HG03025 (cell line): ENCODE measurements at regions not wholly inside any gene's neighbourhood (a gene's known extent, or its start where the extent isn't known, plus 50 kb on each side); places are given as distances from the start of the nearest gene placed in this dataset.

Source experiments
- ATAC-seq: cut with Tn5 transposase; IDR thresholded peaks from one replicate; pipeline ENCODE4 v1.9.1; 2021; ENCODE audit warnings: mild to moderate bottlenecking, moderate library complexity; ENCODE audit not compliant: unreplicated experiment, low FRiP score

DNA sequence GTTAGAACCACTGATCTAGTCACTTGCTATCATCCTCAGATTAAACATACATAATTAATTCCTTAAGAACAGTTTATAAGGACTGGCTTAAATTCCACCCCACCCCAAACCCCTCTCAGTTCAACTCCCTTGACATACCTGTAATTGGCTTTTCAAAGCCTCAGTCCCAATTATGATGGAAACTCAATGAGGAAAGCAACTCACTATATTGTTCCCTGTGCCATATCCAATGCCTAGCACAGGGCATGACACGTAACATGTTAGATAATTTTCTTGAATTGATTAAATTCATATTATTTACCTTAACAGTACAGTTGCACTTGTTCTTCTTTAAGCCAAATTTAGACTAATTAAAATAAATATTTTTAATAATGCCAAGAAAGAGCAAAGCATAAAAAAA is 465.1 kb upstream of the CHAC2 start:
- no peak for ATAC-seq

DNA sequence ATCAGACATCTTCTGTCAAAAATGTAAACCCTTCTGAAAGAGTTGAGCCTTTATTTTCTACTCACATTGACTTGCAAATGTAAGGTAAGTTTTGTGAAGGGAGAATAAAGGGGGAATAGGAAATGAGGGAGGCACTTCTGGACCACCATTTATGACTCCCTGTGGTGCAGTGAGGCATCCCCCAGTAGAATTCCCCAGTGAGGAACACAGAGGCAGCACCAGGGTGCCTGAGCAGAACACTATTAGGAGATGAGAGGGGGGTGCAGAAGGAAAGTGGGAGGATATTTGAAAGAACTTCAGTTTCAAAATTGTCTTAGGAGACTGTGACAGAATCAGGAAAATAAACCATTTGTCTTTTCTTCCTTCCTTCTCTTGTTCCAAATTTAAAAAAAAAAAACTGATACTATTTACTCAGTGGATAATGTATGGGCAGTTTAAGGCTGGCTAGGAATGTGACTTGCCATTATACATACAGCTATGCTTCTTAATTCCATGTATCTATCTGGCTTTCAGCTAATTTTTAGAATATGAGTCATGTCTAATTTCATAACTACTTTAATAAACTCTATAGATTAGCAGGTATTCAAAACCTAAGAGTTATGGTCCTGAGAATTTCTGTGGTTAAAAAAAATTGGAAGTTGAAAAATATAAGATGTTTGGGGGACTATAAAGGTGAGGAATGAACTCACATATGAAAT is 478.1 kb upstream of the CHAC2 start:
- ATAC-seq, result no peak

DNA sequence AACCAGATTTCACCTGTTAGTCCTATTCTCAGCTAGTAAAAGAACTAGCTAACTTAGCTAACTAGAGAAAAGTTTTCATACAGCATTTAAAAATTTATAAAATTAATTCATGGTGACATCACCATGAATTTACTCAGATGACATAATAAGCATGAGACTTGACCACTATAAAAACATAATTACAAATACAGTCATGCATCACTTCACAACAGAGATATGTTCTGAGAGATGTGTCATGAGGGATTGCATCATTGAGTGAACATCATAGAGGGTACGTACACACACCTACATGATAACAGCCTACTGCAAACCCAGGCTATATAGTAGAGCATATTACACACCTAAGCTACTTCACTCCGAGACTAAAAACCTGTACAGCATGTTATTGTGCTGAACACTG is 481.3 kb upstream of the CHAC2 start:
- ATAC-seq, result no peak

DNA sequence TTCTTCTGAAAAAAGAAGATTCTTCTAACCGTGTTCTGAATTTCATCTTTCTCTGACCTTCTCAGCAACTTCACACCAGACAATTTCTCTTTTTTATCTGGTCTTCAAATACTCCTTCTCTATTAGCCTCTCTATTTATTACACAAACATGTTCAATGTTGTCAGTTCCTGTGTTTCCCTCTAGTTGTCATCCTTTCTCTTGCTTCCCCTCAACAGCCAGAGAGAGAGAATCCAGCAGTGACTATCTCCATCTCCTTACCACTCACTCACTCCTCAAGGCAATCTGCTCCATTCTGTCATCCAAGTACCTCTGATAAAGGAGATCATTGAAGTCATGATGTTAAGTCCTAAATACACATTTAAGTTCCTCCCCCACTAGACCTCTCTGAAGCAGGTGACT is 491.9 kb upstream of the CHAC2 start:
- ATAC-seq, result no peak

DNA sequence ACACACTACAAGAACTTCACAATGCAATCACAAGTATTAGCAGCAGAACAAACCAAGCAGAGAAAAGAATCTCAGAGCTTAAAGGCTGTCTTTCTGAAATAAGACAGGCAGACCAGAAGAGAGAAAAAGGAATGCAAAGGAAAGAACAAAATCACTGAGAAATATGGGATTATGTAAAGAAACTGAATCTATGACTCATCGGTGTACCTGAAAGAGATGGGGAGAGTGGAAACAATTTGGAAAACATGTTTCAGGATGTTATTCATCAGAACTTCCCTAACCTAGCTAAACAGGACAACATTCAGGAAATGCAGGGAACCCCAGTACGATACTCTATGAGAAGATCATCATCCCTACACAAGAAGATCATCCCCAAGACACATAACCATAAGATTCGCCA is 499.0 kb upstream of the CHAC2 start:
- no peak for ATAC-seq

DNA sequence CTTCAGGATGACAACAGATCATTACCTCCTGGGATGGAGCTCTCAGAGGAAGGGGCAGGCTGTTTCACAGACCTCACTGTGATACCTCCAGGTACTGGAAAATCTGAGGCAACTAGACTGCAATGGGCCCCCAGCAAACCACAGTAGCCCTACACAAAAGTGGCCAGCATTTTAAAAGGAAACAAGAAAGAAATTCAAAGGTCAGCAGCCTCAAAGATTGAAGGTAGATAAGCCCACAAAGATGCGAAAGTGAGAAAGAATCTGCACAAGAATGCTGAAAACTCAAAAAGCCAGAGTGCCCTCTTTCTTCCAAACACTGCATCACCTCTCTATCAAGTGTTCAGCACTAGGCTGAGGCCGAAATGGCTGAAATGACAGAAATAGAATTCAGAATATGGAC is 499.5 kb upstream of the CHAC2 start:
- no peak for ATAC-seq

DNA sequence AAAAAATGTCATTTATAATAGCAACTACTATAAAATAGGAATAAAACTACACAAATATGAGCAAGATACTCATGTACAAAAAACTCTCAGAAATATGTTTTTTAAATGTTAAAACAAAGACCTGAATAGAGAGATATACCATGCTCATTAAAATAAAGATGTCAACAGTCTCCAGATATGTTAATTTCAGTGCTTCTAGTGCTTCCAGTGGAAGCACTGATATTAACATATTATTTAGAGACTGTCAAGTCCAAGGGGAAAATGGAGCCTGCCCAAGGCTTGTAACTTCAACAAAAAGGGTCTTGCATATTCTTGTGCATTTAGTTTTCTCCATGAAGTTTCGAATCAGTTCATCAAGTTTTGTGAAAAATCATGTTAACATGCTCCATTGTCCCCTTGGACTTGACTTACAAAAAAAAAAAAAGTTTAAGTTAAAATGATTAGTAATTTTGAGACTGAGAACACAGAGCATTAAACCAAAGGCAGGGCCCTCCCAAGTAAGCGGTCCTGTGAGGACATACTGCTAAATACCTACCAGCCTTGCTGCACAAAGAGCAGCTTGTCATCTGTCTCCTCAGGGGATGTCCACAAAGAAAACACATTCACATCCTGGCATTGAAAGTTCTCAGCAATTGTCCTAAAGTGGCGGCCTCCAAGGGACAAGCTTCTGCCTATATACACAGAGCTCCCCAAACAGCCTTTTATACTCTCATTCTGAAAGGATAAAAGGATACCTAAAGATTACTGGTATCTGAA is 501.9 kb upstream of the CHAC2 start:
- no peak for ATAC-seq

DNA sequence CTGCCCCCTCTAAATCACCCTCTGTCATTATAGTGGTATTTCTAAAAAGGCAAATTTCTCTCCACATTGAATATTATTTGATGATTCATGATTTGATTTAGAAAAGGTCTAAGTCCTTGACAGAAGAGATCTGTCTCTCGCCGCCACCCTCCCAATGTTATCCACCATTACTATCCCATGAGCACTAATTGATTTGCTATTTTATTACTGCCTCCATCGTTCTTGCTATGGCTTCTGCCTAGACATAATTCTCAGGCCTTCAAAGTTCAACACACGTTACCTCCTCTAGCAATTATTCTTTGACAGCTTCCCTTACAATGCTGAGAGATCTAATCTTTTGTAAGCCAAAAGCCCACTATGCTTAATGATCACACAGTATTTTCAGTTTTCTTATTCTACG is 507.0 kb upstream of the CHAC2 start:
- ATAC-seq, result no peak

DNA sequence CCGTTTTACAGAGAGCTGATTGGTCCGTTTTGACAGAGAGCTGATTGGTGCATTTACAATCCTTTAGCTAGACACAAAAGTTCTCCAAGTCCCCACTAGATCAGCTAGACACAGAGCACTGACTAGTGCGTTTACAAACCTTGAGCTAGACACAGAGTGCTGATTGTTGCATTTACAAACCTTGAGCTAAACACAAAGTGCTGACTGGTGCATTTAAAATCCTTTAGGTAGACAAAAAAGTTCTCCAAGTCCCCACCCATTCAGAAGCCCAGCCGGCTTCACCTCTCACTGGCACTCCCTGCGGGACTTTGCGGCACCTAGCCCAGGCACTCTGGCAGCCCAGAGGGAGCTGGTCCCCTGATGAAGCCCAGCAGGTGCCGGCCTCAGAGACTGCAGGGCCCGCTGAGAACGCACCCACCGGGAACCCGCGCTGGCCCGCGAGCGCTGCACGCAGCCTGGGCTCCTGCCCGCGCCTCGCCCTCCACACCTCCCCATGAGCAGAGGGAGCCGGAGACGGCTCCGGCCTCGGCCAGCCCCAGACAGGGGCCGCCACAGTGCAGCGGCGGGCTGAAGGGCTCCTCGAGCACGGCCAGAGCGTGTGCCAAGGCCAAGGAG is 508.1 kb upstream of the CHAC2 start:
- ATAC-seq, result no peak

DNA sequence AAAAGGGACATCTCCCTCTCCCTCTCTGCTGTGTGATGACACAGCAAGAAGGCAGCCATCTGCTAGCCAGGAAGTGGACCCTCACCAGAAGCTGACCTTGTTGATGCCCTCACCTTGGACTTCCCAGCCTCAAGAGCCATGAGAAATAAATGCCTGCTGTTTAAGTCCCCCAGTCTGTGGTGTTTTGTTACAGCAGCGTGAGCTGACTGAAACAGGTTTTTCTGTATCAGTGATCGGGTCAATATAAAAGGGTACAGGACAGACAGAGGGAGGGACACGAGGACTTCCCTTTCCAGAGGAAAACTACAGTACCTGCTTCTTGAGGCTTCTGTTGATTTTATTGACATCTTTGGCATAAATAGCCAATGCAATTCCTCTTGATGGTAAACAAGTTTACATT is 510.3 kb upstream of the CHAC2 start:
- ATAC-seq, result no peak

DNA sequence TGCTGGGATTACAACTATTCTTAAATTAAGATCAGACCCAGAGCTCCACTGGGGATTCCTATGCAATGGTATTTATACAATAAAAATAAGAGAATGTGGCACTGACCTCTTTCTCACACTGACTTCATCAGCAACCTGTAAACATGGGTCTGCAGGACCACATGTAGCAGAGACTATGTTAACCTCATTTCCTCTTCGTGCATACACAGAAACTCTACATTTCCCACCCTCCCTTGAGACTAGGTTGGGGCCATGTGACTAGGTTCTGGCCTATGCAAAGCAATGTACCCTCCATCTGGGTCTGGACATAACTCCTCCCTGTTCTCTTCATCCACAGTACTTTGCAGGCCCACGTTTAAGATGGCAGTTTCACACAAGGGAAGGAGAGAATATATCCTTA is 514.4 kb upstream of the CHAC2 start:
- ATAC-seq, result no peak

DNA sequence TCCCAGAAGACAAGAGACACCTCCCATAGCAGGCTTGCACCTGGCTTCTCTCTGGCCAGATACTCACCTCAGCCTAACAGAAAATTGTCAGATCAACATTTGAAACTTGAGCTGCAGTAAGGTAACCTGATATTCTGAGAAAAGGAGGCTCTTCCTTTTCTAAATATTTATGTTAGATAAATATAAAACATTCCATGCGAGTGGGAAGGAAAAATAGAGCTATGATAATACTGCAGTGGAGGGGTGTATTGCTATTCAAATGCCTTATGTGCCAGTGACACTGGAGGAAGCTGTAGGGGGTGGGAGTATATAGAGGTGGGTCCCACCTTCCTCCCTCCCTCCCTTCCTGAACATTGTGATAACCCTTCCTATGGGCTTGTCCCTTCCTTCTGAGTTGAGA is 515.5 kb upstream of the CHAC2 start:
- no peak for ATAC-seq

DNA sequence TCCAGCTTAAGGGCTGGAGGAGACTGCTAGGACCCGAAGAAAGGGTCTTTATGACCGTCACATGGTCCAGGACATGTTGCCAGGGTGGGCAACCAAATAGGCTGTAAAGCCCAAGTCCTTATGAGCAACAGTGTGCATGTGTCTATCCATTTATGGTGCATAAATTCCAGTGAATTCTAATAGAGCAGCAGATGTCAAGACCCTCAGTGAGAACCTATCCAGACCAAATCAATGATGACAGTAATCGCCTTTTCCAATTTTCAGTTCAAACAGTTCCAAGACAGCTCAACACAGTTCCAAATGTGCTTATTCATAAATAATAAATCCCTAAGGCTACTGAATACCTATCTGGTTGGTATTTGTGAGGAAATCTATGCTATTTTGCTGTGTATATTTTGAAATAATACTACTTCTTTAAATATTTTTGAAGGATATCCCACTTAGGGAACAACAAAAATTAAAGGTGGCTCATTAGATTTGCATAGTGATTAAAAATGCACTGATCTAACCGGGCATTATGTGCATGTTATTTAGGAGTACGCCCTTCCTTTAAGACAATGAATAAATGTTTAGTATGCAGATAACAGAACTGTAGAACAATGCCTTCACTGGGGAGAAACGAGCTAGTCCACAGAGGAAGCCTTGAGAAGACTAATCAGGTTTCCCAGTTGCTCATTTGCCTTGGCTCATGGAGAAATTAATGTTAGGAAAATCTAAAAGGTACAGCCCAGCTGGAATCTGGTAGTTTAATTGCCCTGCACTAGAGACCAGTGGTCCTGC is 519.5 kb upstream of the CHAC2 start:
- no peak for ATAC-seq

DNA sequence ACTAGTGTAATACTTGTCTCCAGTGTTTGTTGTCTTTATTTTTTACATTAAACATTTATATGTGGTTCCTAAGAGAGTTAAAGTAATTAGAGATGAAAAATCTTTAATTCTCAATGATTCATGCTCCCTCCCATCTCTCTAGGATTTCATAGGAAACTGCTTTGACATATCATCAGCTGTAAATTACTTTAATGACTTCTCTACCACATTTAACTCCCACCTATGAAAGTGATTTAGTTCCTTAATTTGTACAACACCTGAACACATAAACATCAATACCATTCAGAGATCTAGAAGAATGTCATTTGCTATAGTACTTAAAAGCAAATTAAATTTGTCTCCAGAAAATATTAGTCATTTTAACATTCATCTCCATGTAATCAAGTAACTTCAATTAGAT is 524.2 kb upstream of the CHAC2 start:
- ATAC-seq, result no peak

DNA sequence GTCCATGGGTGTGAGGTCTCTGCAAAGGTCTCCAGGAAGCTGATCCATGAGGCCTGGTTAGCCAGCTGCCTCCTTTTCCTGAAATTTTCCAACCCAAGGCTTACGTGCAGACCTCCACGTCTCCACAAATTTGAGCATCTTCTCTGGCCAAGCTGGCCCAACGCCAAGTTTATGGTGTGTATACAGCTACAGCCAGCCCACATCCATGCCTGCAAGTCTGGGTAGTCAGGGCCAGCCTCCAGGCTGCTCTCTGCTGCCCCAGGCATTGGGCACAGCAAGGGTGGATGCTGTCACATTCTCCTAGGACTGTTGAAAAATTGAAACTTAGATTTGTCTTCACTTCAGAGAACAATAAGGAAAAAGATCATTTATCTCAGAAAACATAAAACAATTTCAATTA is 525.5 kb upstream of the CHAC2 start:
- ATAC-seq, result no peak

DNA sequence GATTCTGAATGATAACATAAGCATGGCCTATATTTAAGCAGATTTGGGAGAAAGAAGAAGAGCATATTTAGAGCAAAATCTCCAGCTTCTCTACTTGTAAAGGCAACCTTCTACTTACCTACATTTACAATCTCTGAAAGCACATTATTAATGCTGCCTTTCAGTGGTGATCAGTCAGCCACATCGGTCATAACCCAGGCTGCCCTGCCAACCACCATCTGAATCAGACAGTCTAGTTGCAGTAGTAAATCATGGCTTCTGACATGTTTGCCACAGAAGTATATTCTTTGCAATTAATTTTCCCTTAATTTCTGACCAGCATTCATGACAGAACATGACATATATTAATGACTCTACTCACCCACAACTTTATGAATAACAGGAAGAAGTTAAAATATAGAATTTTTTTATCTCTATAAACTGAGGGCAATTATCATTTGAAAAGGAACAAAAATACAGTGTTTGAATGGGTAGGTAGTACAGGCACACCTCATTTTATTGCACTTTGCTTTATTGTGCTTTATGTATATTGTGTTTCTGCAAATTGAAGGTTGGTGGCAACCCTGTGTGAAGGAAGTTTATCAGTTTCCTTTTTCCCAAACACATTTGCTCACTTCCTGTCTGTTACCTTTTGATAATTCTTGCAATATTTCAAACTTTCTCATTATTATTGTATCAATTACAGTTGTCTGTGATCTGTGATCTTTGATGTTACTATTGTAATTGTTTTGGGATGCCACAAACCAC is 531.6 kb upstream of the CHAC2 start:
- ATAC-seq, result no peak

DNA sequence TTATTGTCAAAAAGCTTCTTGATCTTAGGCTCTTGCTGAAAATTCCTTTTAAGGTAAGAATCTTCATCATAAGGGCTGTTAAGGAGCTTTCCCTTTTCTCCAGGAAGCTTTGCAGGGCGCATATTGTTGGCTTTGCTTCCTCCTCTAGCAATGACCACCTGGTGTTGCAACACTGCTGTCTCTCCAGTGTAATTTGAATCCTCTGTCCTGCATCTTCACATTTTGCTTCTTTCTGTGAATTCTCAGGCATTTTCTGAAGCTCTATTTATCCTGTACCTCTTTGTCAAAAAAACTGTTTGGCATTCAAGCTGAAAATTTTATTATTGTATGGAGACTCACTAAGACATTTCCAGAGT is 533.1 kb upstream of the CHAC2 start:
- no peak for ATAC-seq

DNA sequence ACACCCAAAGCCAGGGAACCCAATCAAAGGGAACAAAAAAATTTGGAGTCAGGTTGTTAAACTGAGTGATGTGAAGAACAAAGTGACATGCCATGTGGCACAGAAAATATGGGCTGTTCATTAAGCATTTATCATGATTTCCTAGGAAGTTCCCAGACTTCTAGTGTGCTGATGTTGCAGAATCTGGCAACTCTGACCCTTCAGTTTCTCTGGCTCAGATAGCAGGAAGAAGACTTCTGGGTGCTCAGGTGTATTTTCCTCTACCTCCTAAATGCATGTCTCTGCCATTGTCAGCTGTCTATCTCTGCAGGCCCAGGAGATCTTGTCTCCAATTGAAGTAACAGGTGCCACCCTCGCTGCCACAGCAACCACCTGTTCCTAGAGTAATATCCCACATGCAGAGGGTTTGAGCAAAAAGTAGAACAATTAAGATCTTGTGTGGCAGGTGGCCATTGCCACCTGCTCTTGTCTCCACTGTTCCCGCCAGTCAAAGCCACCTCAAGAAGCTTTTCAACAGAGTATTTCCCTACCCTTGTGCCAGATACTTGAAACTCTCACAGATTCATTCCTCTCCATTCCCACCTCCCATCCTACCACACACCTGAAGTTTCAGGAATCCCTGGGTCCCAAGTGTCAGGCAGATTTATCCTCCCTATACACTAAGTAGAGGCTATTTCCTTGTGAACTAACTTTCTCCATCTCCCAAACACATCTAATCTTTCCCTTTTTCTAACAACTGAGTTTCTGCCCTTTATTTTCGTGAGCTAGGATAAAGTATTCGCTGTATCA is 533.7 kb upstream of the CHAC2 start:
- no peak for ATAC-seq

DNA sequence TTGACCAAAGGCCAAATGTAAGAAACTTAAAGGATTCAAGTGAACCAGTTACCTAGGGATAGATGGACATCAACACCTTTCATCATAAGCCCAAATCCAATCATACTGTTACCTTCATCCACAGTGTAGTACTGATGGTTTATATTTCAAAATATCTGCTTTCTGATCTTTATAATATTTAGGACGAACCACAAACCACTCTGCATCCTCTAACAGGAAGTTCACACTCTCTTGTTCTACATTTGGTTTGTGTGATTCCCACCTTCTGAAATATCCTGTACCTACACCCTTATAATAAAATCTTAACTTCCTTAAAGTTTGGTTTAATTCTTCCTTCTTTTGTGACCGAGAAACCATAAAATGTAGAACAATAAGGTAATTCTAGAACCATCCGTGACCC is 535.7 kb upstream of the CHAC2 start:
- ATAC-seq, result no peak

DNA sequence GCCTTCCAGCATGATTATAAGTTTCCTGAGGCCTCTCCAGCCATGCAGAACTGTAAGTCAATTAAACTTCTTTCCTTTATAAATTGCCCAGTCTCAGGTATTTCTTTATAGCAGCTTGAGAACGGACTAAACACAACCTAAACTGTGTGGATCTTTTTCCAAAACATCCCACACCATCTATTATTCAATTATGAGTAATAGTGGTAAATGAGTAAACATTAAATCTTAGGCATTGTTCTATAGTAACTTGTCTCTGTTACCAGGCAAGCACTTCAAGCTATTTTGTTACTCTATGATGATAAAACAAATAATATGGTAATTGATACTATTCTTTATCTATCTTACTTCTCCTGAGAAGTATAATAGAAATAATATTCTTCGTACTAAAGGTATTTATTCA is 536.9 kb upstream of the CHAC2 start:
- no peak for ATAC-seq
